ENCODE measurements at regions not wholly inside any gene's neighbourhood (a gene's known extent, or its start where the extent isn't known, plus 50 kb on each side); places are given as distances from the start of the nearest gene placed in this dataset.

DNA sequence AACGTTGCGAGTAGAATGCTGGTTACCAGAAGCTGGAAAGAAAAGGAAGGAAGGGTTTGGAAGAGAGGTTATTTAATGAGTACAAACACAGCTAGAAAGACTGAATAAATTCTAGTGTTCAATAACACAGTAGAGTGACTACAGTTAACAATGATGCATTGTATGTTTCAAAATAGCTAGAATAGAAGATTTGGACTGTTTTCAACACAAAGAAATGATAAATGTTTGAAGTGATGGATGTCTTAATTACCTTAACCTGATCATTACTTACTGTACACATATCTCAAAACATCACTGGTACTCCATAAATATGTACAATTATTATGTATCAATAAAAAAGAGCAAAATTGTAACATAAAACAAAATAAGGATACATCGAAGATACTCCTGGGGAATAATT, 1221.8 kb upstream of the SEL1L start:
- H3K4me3 ChIP-seq (ENCODE audit: low read depth, low read length) = no peak overlapping the region
- DNase-seq (ENCODE audit: low read depth) = no peak
- TF ChIP-seq, protein P1, sequence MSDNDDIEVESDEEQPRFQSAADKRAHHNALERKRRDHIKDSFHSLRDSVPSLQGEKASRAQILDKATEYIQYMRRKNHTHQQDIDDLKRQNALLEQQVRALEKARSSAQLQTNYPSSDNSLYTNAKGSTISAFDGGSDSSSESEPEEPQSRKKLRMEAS (IDR thresholded peaks at IDR 0.05; ENCODE audit: low read depth, low read length) = no peak
- TF ChIP-seq, protein P2, sequence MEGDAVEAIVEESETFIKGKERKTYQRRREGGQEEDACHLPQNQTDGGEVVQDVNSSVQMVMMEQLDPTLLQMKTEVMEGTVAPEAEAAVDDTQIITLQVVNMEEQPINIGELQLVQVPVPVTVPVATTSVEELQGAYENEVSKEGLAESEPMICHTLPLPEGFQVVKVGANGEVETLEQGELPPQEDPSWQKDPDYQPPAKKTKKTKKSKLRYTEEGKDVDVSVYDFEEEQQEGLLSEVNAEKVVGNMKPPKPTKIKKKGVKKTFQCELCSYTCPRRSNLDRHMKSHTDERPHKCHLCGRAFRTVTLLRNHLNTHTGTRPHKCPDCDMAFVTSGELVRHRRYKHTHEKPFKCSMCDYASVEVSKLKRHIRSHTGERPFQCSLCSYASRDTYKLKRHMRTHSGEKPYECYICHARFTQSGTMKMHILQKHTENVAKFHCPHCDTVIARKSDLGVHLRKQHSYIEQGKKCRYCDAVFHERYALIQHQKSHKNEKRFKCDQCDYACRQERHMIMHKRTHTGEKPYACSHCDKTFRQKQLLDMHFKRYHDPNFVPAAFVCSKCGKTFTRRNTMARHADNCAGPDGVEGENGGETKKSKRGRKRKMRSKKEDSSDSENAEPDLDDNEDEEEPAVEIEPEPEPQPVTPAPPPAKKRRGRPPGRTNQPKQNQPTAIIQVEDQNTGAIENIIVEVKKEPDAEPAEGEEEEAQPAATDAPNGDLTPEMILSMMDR (IDR thresholded peaks at IDR 0.05; ENCODE audit: low read depth, low read length) = no peak
- TF ChIP-seq POLR2A (IDR thresholded peaks at IDR 0.05; ENCODE audit: extremely low read depth, insufficient read length) (no peak), MYC (IDR thresholded peaks at IDR 0.05; ENCODE audit: low read depth, low read length) (no peak)

DNA sequence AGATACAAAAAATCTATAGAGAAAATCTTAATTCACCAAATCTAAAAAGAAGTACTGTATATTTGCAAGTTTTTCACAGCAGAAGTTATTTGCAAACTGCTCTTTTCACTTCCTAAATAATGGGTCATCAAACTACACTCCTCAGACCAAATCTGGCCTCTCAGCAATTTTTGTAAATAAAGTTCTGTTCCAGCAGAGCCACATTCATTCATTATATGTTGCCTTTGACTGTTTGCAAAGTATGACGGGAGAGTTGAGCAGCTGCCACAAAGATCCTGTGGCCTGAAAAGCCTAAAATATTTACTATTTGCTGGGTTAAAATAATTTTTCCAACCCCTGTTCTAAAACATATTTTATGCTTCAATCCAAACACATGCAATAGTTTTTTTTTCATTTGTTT, 1222.3 kb upstream of the SEL1L start:
- no peak for DNase-seq (ENCODE audit: low read depth)
- TF ChIP-seq, protein P1 (IDR thresholded peaks at IDR 0.05; ENCODE audit: low read depth, low read length) = no peak
- no peak for TF ChIP-seq POLR2A (IDR thresholded peaks at IDR 0.05; ENCODE audit: extremely low read depth, insufficient read length)
- no peak for TF ChIP-seq MYC (IDR thresholded peaks at IDR 0.05; ENCODE audit: low read depth, low read length)
- TF ChIP-seq, protein P2 (IDR thresholded peaks at IDR 0.05; ENCODE audit: low read depth, low read length) = no peak
- H3K4me3 ChIP-seq (ENCODE audit: low read depth, low read length) = no peak overlapping the region

DNA sequence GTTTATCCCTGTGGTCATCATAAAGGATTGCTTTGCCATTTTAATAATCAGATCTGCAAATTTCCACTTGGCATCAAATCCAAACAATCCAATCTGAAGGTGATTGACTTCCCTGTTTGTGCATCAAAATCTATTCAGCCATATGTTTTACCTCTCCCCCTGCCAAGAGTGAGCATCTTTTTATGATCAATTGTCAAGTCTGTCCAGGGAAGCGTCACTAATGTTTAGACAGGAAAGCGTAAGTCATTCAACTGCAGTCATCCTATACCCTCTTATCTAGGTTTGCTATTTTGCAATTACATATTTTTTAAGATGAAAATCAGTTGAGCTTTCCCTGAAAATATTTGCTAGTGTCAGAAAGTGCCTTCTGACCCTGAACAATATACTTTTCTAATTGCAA, 1224.1 kb upstream of the SEL1L start:
- no peak for DNase-seq (ENCODE audit: low read depth)
- TF ChIP-seq POLR2A (IDR thresholded peaks at IDR 0.05; ENCODE audit: extremely low read depth, insufficient read length) (no peak), MYC (IDR thresholded peaks at IDR 0.05; ENCODE audit: low read depth, low read length) (no peak)
- TF ChIP-seq, protein P1 (IDR thresholded peaks at IDR 0.05; ENCODE audit: low read depth, low read length) = no peak
- TF ChIP-seq, protein P2 (IDR thresholded peaks at IDR 0.05; ENCODE audit: low read depth, low read length) = no peak
- H3K4me3 ChIP-seq (ENCODE audit: low read depth, low read length) = no peak overlapping the region

DNA sequence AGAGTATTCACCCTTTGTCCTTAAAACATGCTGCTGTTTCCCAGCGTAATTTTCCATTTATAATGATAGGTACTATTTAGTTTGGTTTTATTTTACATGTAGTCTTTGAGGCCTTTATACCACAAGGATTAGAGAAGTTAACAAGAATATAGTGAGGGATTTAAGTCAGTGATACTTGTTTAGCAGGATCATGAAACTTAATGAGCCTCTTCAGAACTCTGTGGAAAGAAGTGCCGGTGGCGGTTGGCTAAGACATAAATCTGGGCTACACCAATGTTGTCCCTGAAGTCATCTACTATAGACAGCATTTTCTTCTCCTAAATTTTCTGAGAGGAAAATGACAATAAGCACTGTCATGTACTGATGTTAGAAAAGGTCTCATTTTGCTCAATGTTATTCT, 1226.0 kb upstream of the SEL1L start:
- no peak for DNase-seq (ENCODE audit: low read depth)
- TF ChIP-seq, protein P1 (IDR thresholded peaks at IDR 0.05; ENCODE audit: low read depth, low read length) = no peak

DNA sequence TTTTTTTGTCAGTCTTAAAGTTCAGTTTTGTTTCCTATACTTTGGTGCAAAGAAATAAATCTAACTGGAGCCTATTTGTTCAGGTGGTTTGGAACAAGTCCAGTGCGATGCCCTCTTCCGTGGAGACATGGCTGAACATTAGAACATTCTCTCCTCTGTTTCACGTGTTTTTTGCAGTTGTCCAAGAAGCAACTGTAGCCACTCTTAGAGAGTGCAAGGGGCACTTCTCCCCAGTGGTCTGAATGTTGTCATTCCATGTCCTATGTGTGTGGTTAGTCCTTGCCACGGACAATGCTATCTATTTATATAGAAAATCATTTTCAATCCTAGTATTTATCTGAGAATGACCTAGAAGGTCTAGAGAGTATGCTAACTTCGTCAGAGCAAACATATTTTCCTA, 1232.5 kb upstream of the SEL1L start:
- TF ChIP-seq POLR2A (IDR thresholded peaks at IDR 0.05; ENCODE audit: extremely low read depth, insufficient read length) (no peak), MYC (IDR thresholded peaks at IDR 0.05; ENCODE audit: low read depth, low read length) (no peak)
- TF ChIP-seq, protein P2 (IDR thresholded peaks at IDR 0.05; ENCODE audit: low read depth, low read length) = no peak
- TF ChIP-seq, protein P1 (IDR thresholded peaks at IDR 0.05; ENCODE audit: low read depth, low read length) = no peak
- no peak overlapping the region for H3K4me3 ChIP-seq (ENCODE audit: low read depth, low read length)
- no peak for DNase-seq (ENCODE audit: low read depth)

More for the DNA sequence above, 1226.0 kb upstream of the SEL1L start:
- no peak overlapping the region for H3K4me3 ChIP-seq (ENCODE audit: low read depth, low read length)

DNA sequence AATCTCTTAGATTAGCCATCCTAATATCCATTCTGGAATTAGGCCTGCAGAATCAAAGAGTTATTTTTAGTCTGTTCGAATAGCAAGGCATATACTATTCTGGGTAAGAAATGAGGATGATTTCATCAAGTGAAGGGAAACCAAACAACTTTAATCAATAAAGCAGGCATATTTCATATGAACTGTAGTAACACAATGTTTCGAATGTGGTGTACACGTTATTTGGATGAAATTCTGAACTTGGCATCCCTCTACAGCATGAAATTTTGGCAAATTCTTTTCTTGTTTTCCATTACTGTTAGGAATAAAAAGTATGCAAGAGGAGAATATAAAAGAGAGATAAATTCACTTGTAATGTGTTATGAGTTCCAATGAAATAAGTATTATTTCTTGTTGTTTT, 1233.3 kb upstream of the SEL1L start:
- no peak for TF ChIP-seq POLR2A (IDR thresholded peaks at IDR 0.05; ENCODE audit: extremely low read depth, insufficient read length)
- no peak for TF ChIP-seq MYC (IDR thresholded peaks at IDR 0.05; ENCODE audit: low read depth, low read length)
- TF ChIP-seq, protein P2 (IDR thresholded peaks at IDR 0.05; ENCODE audit: low read depth, low read length) = no peak
- TF ChIP-seq, protein P1 (IDR thresholded peaks at IDR 0.05; ENCODE audit: low read depth, low read length) = no peak

More for the DNA sequence above, 1233.3 kb upstream of the SEL1L start:
- H3K4me3 ChIP-seq (ENCODE audit: low read depth, low read length) = no peak overlapping the region
- DNase-seq (ENCODE audit: low read depth) = no peak

Data from NB4 (cell line).